GM03348 (cell line): ENCODE measurements at regions not wholly inside any gene's neighbourhood (a gene's known extent, or its start where the extent isn't known, plus 50 kb on each side); places are given as distances from the start of the nearest gene placed in this dataset.

Source experiments
- DNase-seq: peaks from one replicate; pipeline ENCODE4 v3.0.0; 2012; ENCODE audit warnings: low spot score

- DNase-seq, result no peak
These were observed 57.0 kb downstream of the SEC61G start for GRCh38 chr7:54701982-54702381.

GRCh38 chr7:54699715-54700114 is 59.3 kb downstream of the SEC61G start:
- no peak for DNase-seq

GRCh38 chr7:54697659-54698186 is 61.3 kb downstream of the SEC61G start:
- DNase-seq, result no peak

- DNase-seq, result no peak
These were observed 68.1 kb downstream of the SEC61G start for GRCh38 chr7:54690892-54691291.

- DNase-seq, result no peak
These were observed 69.0 kb downstream of the SEC61G start for GRCh38 chr7:54690050-54690443.

GRCh38 chr7:54689394-54690049 is 69.5 kb downstream of the SEC61G start:
- no peak for DNase-seq

- DNase-seq, result no peak
These were observed 71.4 kb downstream of the SEC61G start for GRCh38 chr7:54687462-54688212.

- no peak for DNase-seq
These were observed 78.5 kb downstream of the SEC61G start for GRCh38 chr7:54680377-54681005.

GRCh38 chr7:54679490-54679817 is 79.6 kb downstream of the SEC61G start:
- no peak for DNase-seq

GRCh38 chr7:54678763-54679489 is 80.1 kb downstream of the SEC61G start:
- DNase-seq, result no peak

- no peak for DNase-seq
These were observed 84.1 kb downstream of the SEC61G start for GRCh38 chr7:54674891-54675290.

GRCh38 chr7:54672519-54672918 is 86.5 kb downstream of the SEC61G start:
- DNase-seq, result no peak

- peak; percentile 68 for DNase-seq
These were observed 94.5 kb downstream of the SEC61G start for GRCh38 chr7:54664235-54665228.

GRCh38 chr7:54663603-54664234 is 95.3 kb downstream of the SEC61G start:
- DNase-seq, result no peak

- DNase-seq, result no peak
These were observed 95.8 kb downstream of the SEC61G start for GRCh38 chr7:54663186-54663585.

- no peak for DNase-seq
These were observed 96.3 kb downstream of the SEC61G start for GRCh38 chr7:54662701-54663100.

- DNase-seq, result no peak
These were observed 105.1 kb downstream of the SEC61G start for GRCh38 chr7:54653905-54654304.

GRCh38 chr7:54643064-54643463 is 100.9 kb downstream of the VSTM2A start:
- no peak for DNase-seq

- DNase-seq, result no peak
These were observed 95.7 kb downstream of the VSTM2A start for GRCh38 chr7:54637712-54638396.

- no peak for DNase-seq
These were observed 90.5 kb downstream of the VSTM2A start for GRCh38 chr7:54632696-54633095.
